Gastroesophageal sphincter (tissue), 4 donors: ENCODE measurements at regions not wholly inside any gene's neighbourhood (a gene's known extent, or its start where the extent isn't known, plus 50 kb on each side); places are given as distances from the start of the nearest gene placed in this dataset.

Experiments
- ATAC-seq: fragments of 150-250 bp; one replicate; pipeline ENCODE4 v1.9.1; 2016; ENCODE audit warnings: mild to moderate bottlenecking, moderate library complexity
- H3K27ac ChIP-seq, 4 donors: fragments of 200-600 bp; sonication (generic) in 3 of 4; 1 replicate in 3 of 4; 2 replicates in 1 of 4; pipeline ENCODE4 v1.5.1; 2016 to 2019
- H3K27me3 ChIP-seq: fragments of 200-600 bp; sonication (generic); one replicate; pipeline ENCODE4 v1.5.1; 2019
- H3K36me3 ChIP-seq, 2 donors: fragments of 200-600 bp; sonication (generic); one replicate each; pipeline ENCODE4 v1.5.1; 2019; ENCODE audit warnings: control low read depth in 1 of 2
- H3K4me1 ChIP-seq, 3 donors: fragments of 200-600 bp; sonication (generic); 1 replicate in 2 of 3; 2 replicates in 1 of 3; pipeline ENCODE4 v1.5.1; 2016 to 2019; ENCODE audit warnings: control low read depth in 2 of 3
- H3K4me3 ChIP-seq, 2 donors: fragments of 200-600 bp; sonication (generic); one replicate each; pipeline ENCODE4 v1.5.1; 2019; ENCODE audit warnings: mild to moderate bottlenecking in 1 of 2, moderate library complexity in 1 of 2
- H3K9me3 ChIP-seq, 3 donors: fragments of 200-600 bp; sonication (generic); one replicate each; pipeline ENCODE4 v1.5.1; 2017 to 2019; ENCODE audit warnings: control low read depth in 2 of 3
- EP300 ChIP-seq: sonication (generic); formaldehyde crosslinking; IDR thresholded peaks from one replicate; pipeline ENCODE4 v1.6.1; 2017; ENCODE audit warnings: antibody characterized with exemption, mild to moderate bottlenecking
- POLR2A ChIP-seq, 2 donors: fragments of 450-650 bp; IDR thresholded peaks; one replicate each; pipeline ENCODE4 v1.6.1; 2017; ENCODE audit warnings: antibody characterized with exemption in 2 of 2, mild to moderate bottlenecking in 2 of 2, moderate library complexity in 1 of 2
- POLR2AphosphoS5 ChIP-seq: sonication (generic); formaldehyde crosslinking; IDR thresholded peaks from one replicate; pipeline ENCODE4 v1.6.1; 2017; ENCODE audit warnings: antibody characterized with exemption
- WGBS, 2 donors: methylation state at CpG; one replicate each; pipeline ENCODE4 v1.1.5; 2018; ENCODE audit warnings: low coverage in 1 of 2; 5-methylcytosine and 5-hydroxymethylcytosine counted together
- TF ChIP-seq, protein P1 (sequence below), 4 experiments: fragments of 200-600 bp in 2 of 4; fragments of 450-650 bp in 2 of 4; sonication (generic) in 1 of 4; IDR thresholded peaks; one replicate each; pipeline ENCODE4 v1.5.1; 2017 to 2019; ENCODE audit warnings: antibody characterized with exemption in 4 of 4, mild to moderate bottlenecking in 2 of 4, moderate library complexity in 2 of 4

DNA sequence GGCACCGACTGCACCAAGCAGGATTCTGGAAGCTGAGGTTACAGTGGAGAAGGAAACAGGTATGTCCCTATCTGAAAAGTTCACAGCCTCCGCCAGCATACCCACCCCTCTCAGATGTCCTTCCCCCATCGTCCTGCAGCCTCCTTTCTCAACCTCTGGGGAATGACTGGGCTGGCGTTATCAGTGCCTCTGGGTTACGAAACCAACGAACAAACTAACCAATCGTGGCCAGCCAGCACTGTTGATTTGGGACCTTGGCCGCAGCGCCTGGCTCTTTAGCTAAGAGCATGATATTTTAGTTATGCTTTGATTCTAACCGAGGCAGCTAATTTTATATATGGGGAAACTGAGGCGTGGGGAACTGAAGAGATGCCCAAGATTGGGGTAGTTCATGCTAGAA is 233.0 kb downstream of the TFCP2L1 start:
- ATAC-seq = no peak
- WGBS, 2 donors = 93 to 100% methylated on average over 5 to 6 of the region's 11 CpGs
- H3K4me1 ChIP-seq = no peaks in the 10 kb centered on the region

DNA sequence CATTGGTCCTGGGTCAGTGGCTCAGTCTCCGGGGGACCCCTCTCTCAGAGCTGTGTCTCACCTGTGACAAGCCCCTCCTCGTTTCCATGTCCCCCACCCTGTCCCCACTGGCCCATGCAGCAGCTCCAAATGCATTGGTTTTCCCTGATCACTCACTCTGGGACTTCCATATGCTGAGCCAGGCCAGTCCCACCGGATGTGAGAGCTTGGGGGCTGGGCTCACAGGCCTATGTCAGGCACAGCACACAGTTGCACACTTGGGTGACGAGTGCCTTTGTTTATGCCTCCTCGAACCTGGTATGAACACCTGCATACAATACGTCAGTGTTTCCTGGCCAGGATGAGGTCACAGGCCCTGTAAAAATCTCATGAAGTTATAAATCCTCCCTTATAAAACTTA is 232.5 kb downstream of the TFCP2L1 start:
- WGBS, 2 donors = 70% methylated on average over 2 of the region's 6 CpGs; no CpG with 5 or more reads in 1 of the 2 donors
- no peak for ATAC-seq
- no peaks in the 10 kb centered on the region for H3K27me3 ChIP-seq

More for the DNA sequence above, 233.0 kb downstream of the TFCP2L1 start:
- Histone ChIP-seq H3K9me3 (no peaks in the 10 kb centered on the region), H3K4me3 (no peak overlapping the region), H3K27ac (no peak overlapping the region), H3K36me3 (no peaks in the 10 kb centered on the region), H3K27me3 (no peaks in the 10 kb centered on the region)
- TF ChIP-seq POLR2AphosphoS5 (no peak), POLR2A (IDR thresholded peaks at IDR 0.05) (no peak), EP300 (no peak)
- TF ChIP-seq, protein P1, sequence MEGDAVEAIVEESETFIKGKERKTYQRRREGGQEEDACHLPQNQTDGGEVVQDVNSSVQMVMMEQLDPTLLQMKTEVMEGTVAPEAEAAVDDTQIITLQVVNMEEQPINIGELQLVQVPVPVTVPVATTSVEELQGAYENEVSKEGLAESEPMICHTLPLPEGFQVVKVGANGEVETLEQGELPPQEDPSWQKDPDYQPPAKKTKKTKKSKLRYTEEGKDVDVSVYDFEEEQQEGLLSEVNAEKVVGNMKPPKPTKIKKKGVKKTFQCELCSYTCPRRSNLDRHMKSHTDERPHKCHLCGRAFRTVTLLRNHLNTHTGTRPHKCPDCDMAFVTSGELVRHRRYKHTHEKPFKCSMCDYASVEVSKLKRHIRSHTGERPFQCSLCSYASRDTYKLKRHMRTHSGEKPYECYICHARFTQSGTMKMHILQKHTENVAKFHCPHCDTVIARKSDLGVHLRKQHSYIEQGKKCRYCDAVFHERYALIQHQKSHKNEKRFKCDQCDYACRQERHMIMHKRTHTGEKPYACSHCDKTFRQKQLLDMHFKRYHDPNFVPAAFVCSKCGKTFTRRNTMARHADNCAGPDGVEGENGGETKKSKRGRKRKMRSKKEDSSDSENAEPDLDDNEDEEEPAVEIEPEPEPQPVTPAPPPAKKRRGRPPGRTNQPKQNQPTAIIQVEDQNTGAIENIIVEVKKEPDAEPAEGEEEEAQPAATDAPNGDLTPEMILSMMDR (IDR thresholded peaks at IDR 0.05) = no peak

DNA sequence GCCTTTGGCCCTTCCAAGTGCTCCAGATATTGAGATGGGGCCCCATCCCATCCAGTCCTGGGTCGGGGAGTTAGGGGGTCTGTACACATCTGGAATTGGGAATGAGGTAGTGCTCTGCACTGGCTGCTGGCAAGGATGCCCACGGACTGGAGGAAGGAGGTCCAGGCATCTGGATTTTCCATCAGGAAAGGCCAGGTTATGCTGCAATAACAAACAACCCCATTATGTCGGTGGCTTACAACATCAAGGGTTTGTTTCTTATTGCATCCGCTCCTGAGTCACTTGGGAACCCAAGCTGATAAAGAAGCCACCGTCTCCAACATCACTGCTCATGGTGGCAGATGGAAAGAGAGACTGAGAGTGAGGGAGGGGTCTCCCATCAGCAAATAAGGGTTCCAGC is 229.9 kb downstream of the TFCP2L1 start:
- 71 to 100% methylated on average over 1 of the region's 5 CpGs for WGBS, 2 donors
- no peaks in the 10 kb centered on the region for H3K4me1 ChIP-seq
- H3K27me3 ChIP-seq = no peaks in the 10 kb centered on the region
- H3K36me3 ChIP-seq = no peaks in the 10 kb centered on the region
- no peak overlapping the region for H3K4me3 ChIP-seq
- no peaks in the 10 kb centered on the region for H3K9me3 ChIP-seq
- H3K27ac ChIP-seq = no peak overlapping the region
- TF ChIP-seq, protein P1 (IDR thresholded peaks at IDR 0.05) = no peak
- no peak for TF ChIP-seq EP300
- no peak for TF ChIP-seq POLR2A (IDR thresholded peaks at IDR 0.05)
- no peak for TF ChIP-seq POLR2AphosphoS5
- no peak for ATAC-seq

More for the DNA sequence above, 232.5 kb downstream of the TFCP2L1 start:
- Histone ChIP-seq H3K27ac (no peak overlapping the region), H3K4me1 (no peaks in the 10 kb centered on the region), H3K36me3 (no peaks in the 10 kb centered on the region), H3K9me3 (no peaks in the 10 kb centered on the region), H3K4me3 (no peak overlapping the region)
- TF ChIP-seq, protein P1 (IDR thresholded peaks at IDR 0.05) = no peak
- TF ChIP-seq POLR2AphosphoS5 (no peak), POLR2A (IDR thresholded peaks at IDR 0.05) (no peak), EP300 (no peak)

DNA sequence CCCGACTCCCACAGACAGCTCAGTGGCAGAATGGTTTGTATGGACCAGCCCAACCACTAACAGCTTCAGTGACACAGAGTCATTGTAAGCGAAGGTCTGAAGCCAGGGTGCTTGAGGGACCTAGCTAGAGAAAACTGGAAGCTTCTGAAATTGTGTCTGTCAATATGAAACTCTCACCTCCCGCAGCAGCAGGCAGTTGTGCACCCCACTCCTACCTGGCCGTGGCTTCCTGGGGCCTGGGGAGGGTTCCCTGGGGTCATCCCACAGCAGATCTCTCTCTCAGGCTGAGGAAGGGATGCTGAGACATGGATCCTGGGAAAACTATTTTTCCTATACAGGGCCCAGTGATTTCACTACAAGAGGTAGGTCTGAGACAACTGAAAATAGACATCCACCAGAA is 229.5 kb downstream of the TFCP2L1 start:
- no peak for ATAC-seq
- Histone ChIP-seq H3K4me3 (no peak overlapping the region), H3K27ac (no peak overlapping the region), H3K9me3 (no peaks in the 10 kb centered on the region), H3K4me1 (no peaks in the 10 kb centered on the region), H3K36me3 (no peaks in the 10 kb centered on the region), H3K27me3 (no peaks in the 10 kb centered on the region)
- TF ChIP-seq POLR2AphosphoS5 = no peak
- WGBS, 2 donors = 93 to 100% methylated on average over 1 to 3 of the region's 4 CpGs

DNA sequence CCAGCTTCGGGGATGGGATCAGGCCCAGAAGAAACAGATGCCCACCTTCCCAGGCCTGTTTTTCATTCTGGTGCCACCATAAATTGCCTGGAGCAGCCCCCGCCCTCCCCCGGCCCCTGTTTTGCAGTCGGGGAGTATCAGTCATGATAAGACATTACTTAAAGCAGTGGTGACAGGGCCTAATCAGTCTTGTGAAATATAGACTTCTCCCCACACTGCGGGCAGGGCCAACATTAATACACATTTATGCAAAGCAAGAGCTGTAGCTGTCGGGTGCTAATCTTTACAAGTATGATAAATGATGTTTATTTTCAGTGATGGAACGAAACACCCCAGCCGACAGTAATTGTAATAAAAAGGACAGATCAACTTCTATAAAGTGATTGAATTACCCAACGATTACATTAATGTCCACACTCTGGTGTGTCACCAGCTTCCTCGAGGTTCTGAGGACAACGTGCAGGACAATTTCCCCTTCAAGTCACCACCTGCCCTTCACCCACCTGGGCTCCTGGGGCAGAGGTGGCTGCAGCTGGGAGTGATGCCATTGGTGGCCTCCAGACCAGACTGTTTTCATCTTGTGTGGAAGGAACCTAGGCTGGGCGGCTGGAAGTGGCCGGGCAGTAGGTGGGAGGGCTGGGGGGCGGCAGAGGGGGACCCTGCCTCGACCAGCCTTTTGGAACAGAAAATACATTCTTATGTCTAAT is 226.0 kb downstream of the TFCP2L1 start:
- Histone ChIP-seq H3K36me3 (no peaks in the 10 kb centered on the region), H3K27me3 (peaks cover 17% of the 10 kb centered on the region), H3K27ac (no peak overlapping the region), H3K4me1 (no peaks in the 10 kb centered on the region), H3K9me3 (no peaks in the 10 kb centered on the region), H3K4me3 (no peak overlapping the region)
- TF ChIP-seq EP300 (no peak), POLR2A (IDR thresholded peaks at IDR 0.05) (no peak), POLR2AphosphoS5 (no peak)
- TF ChIP-seq, protein P1 (IDR thresholded peaks at IDR 0.05) = no peak
- 78% methylated on average over 8 to 10 of the region's 15 CpGs for WGBS, 2 donors
- ATAC-seq = no peak
